Hepatocyte (in vitro differentiated cells): ENCODE measurements at regions not wholly inside any gene's neighbourhood (a gene's known extent, or its start where the extent isn't known, plus 50 kb on each side); places are given as distances from the start of the nearest gene placed in this dataset.

ENCODE experiments used
- EZH2 ChIP-seq: fragments of 200-600 bp; sonication (generic); IDR thresholded peaks from 2 replicates; pipeline ENCODE4 v1.6.1; 2016; ENCODE audit warnings: antibody characterized with exemption, mild to moderate bottlenecking, borderline replicate concordance
- EZH2phosphoT487 ChIP-seq: fragments of 200-600 bp; sonication (generic); IDR thresholded peaks from one replicate; pipeline ENCODE4 v1.6.1; 2018; ENCODE audit warnings: antibody characterized with exemption, mild to moderate bottlenecking, low read depth, moderate library complexity; ENCODE audit not compliant: unreplicated experiment, severe bottlenecking
- TF ChIP-seq, protein P1 (sequence below): fragments of 200-600 bp; sonication (generic); IDR thresholded peaks from 2 replicates; pipeline ENCODE4 v1.5.1; 2016; ENCODE audit warnings: antibody characterized with exemption, mild to moderate bottlenecking; ENCODE audit not compliant: poor library complexity

DNA sequence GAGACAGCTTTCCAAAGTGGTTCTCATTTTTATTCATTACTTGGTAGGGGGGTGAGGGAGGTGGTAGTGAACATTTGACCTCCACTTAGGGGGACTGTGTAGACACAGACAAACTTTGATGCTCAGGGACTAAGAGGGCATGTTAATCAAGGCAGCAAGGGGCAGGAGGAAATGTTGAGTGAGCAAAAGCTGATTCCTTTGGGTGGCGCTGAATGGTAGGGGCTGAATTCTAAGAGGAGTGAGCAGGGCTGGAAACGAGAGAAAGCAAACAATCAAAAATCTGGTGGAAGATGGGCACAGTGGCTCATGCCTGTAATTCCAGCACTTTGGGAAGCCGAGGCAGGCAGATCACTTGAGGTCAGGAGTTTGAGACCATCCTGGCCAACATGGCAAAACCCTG, 164.8 kb upstream of the BDNF start:
- TF ChIP-seq, protein P1, sequence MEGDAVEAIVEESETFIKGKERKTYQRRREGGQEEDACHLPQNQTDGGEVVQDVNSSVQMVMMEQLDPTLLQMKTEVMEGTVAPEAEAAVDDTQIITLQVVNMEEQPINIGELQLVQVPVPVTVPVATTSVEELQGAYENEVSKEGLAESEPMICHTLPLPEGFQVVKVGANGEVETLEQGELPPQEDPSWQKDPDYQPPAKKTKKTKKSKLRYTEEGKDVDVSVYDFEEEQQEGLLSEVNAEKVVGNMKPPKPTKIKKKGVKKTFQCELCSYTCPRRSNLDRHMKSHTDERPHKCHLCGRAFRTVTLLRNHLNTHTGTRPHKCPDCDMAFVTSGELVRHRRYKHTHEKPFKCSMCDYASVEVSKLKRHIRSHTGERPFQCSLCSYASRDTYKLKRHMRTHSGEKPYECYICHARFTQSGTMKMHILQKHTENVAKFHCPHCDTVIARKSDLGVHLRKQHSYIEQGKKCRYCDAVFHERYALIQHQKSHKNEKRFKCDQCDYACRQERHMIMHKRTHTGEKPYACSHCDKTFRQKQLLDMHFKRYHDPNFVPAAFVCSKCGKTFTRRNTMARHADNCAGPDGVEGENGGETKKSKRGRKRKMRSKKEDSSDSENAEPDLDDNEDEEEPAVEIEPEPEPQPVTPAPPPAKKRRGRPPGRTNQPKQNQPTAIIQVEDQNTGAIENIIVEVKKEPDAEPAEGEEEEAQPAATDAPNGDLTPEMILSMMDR: no peak
- TF ChIP-seq EZH2phosphoT487 (no peak), EZH2 (no peak)
